Sigmoid colon (tissue), 4 donors: ENCODE measurements at regions not wholly inside any gene's neighbourhood (a gene's known extent, or its start where the extent isn't known, plus 50 kb on each side); places are given as distances from the start of the nearest gene placed in this dataset.

ENCODE experiments used
- CTCF ChIP-seq, 4 experiments: fragments of 450-650 bp in 3 of 4; fragments of 200-600 bp in 1 of 4; IDR thresholded peaks; one replicate each; pipeline ENCODE4 v1.5.1; 2016 to 2019; ENCODE audit warnings: antibody characterized with exemption in 4 of 4, mild to moderate bottlenecking in 3 of 4, moderate library complexity in 2 of 4
- EP300 ChIP-seq, 4 donors: sonication (generic); formaldehyde crosslinking; IDR thresholded peaks; one replicate each; pipeline ENCODE4 v1.6.1; 2017; ENCODE audit warnings: antibody characterized with exemption in 4 of 4
- POLR2A ChIP-seq, 2 donors: fragments of 450-650 bp; IDR thresholded peaks; one replicate each; pipeline ENCODE4 v1.6.1; 2016; ENCODE audit warnings: antibody characterized with exemption in 2 of 2, mild to moderate bottlenecking in 2 of 2, moderate library complexity in 2 of 2
- POLR2AphosphoS5 ChIP-seq, 4 donors: sonication (generic); formaldehyde crosslinking; IDR thresholded peaks; one replicate each; pipeline ENCODE4 v1.6.1; 2017; ENCODE audit warnings: antibody characterized with exemption in 4 of 4

- TF ChIP-seq CTCF (IDR thresholded peaks at IDR 0.05) (no peak), POLR2A (IDR thresholded peaks at IDR 0.05) (no peak), POLR2AphosphoS5 (IDR thresholded peaks at IDR 0.05) (no peak), EP300 (IDR thresholded peaks at IDR 0.05) (no peak)
Measured at GRCh38 chr3:124115956-124116355, 124.0 kb upstream of the ROPN1 start.
